ENCODE measurements at regions not wholly inside any gene's neighbourhood (a gene's known extent, or its start where the extent isn't known, plus 50 kb on each side); places are given as distances from the start of the nearest gene placed in this dataset.

GRCh38 chr10:131635564-131636015, 265.2 kb upstream of the PPP2R2D start:
- DNase-seq (ENCODE audit: low spot score): peak; percentile 82

GRCh38 chr10:131636116-131636515, 264.7 kb upstream of the PPP2R2D start:
- DNase-seq (ENCODE audit: low spot score): no peak

- no peak for DNase-seq (ENCODE audit: low spot score)
Measured at GRCh38 chr10:131636841-131637724, 263.7 kb upstream of the PPP2R2D start.

- no peak for DNase-seq (ENCODE audit: low spot score)
Measured at GRCh38 chr10:131638049-131638879, 262.5 kb upstream of the PPP2R2D start.

- DNase-seq (ENCODE audit: low spot score): no peak
Measured at GRCh38 chr10:131638880-131639278, 261.9 kb upstream of the PPP2R2D start.

GRCh38 chr10:131640045-131640644, 260.7 kb upstream of the PPP2R2D start:
- no peak for DNase-seq (ENCODE audit: low spot score)

GRCh38 chr10:131641231-131641630, 259.6 kb upstream of the PPP2R2D start:
- DNase-seq (ENCODE audit: low spot score): peak; percentile 89

GRCh38 chr10:131641898-131642297, 258.9 kb upstream of the PPP2R2D start:
- no peak for DNase-seq (ENCODE audit: low spot score)

- no peak for DNase-seq (ENCODE audit: low spot score)
Measured at GRCh38 chr10:131642966-131643365, 257.8 kb upstream of the PPP2R2D start.

- DNase-seq (ENCODE audit: low spot score): no peak
Measured at GRCh38 chr10:131644289-131644688, 256.5 kb upstream of the PPP2R2D start.

- no peak for DNase-seq (ENCODE audit: low spot score)
Measured at GRCh38 chr10:131644864-131645658, 255.7 kb upstream of the PPP2R2D start.

- no peak for DNase-seq (ENCODE audit: low spot score)
Measured at GRCh38 chr10:131645756-131646155, 255.1 kb upstream of the PPP2R2D start.

- no peak for DNase-seq (ENCODE audit: low spot score)
Measured at GRCh38 chr10:131646551-131647525, 254.0 kb upstream of the PPP2R2D start.

GRCh38 chr10:131647789-131648188, 253.0 kb upstream of the PPP2R2D start:
- DNase-seq (ENCODE audit: low spot score): no peak

- DNase-seq (ENCODE audit: low spot score): no peak
Measured at GRCh38 chr10:131648386-131649020, 252.3 kb upstream of the PPP2R2D start.

GRCh38 chr10:131649617-131650016, 251.2 kb upstream of the PPP2R2D start:
- DNase-seq (ENCODE audit: low spot score): no peak

GRCh38 chr10:131650169-131650705, 250.6 kb upstream of the PPP2R2D start:
- no peak for DNase-seq (ENCODE audit: low spot score)

GRCh38 chr10:131650771-131651673, 249.8 kb upstream of the PPP2R2D start:
- DNase-seq (ENCODE audit: low spot score): no peak

All from kidney tubule cell (primary cell).